ENCODE measurements at regions not wholly inside any gene's neighbourhood (a gene's known extent, or its start where the extent isn't known, plus 50 kb on each side); places are given as distances from the start of the nearest gene placed in this dataset.

GRCh38 chr9:73064315-73064714, 87.3 kb upstream of the ANXA1 start:
- no peak overlapping the region for H3K4me3 ChIP-seq
- ChIA-PET CTCF (interaction anchor here (1.0 to 4.0 kb wide), 6 partner anchors 9 to 133 kb away, joined by 3 to 12 read pairs (median 6); no protein-coding TSS in a partner anchor), POLR2A (interaction anchor here (0.7 kb wide), 1 partner anchor 141 kb away, joined by 3 read pairs; no protein-coding TSS in a partner anchor)
- FAIRE-seq (peak; percentile 65), ATAC-seq (no peak), DNase-seq (ENCODE audit: low read depth in 1 of 2, low spot score in 1 of 2) (no peak)
- H3K4me2 ChIP-seq, result no peak overlapping the region
- 58% methylated on average over 3 of the region's 3 CpGs for WGBS (ENCODE audit: missing lambda C conversion rate)
- peaks cover 17% of the 10 kb centered on the region for H3K4me1 ChIP-seq
- peak overlapping the region in 1 of 2 experiments; percentile 59; a peak in 1 of 6 replicates for H3K27ac ChIP-seq
- TF ChIP-seq RCOR1 (IDR thresholded peaks at IDR 0.05; ENCODE audit: low read depth, low read length), result no peak
- TF ChIP-seq, protein P1, sequence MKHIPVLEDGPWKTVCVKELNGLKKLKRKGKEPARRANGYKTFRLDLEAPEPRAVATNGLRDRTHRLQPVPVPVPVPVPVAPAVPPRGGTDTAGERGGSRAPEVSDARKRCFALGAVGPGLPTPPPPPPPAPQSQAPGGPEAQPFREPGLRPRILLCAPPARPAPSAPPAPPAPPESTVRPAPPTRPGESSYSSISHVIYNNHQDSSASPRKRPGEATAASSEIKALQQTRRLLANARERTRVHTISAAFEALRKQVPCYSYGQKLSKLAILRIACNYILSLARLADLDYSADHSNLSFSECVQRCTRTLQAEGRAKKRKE (CRISPR knock-in tag; IDR thresholded peaks at IDR 0.05; ENCODE audit: low read depth), result no peak
- no peak for TF ChIP-seq MAZ (IDR thresholded peaks at IDR 0.05; ENCODE audit: borderline replicate concordance, low read depth, low read length)
- no peak for TF ChIP-seq CEBPB (IDR thresholded peaks at IDR 0.05)
- TF ChIP-seq KDM1A (IDR thresholded peaks at IDR 0.05; ENCODE audit: low read depth), result no peak
- TF ChIP-seq SMC3 (IDR thresholded peaks at IDR 0.05), result no peak
- no peak for TF ChIP-seq JUN (IDR thresholded peaks at IDR 0.05)
- H3K9me3 ChIP-seq, result peaks cover 9% of the 10 kb centered on the region; the same call in 1 of the 3 replicates

- FAIRE-seq (no peak), DNase-seq (ENCODE audit: low read depth in 1 of 2, low spot score in 1 of 2) (no peak), ATAC-seq (no peak; a peak in 1 of 6 replicates)
- peaks cover 27% of the 10 kb centered on the region for H3K4me1 ChIP-seq
- no peaks in the 10 kb centered on the region for H3K9me3 ChIP-seq
- peak overlapping the region; percentile 43 to 60; a peak in 4 of 6 replicates for H3K27ac ChIP-seq
- POLR2A ChIA-PET, result no interaction called here
- WGBS (ENCODE audit: missing lambda C conversion rate), result 94% methylated on average over 3 of the region's 3 CpGs
- CTCF ChIA-PET, result interaction anchor here (0.9 to 3.0 kb wide), 6 partner anchors 10 to 119 kb away, joined by 3 to 22 read pairs (median 5); no protein-coding TSS in a partner anchor
- H3K4me2 ChIP-seq, result no peak overlapping the region
- no peak overlapping the region for H3K4me3 ChIP-seq
- TF ChIP-seq E2F6 (IDR thresholded peaks at IDR 0.05; ENCODE audit: borderline replicate concordance, low read depth) (no peak), ZNF302 (CRISPR knock-in tag; IDR thresholded peaks at IDR 0.05) (no peak), CHD4 (IDR thresholded peaks at IDR 0.05; ENCODE audit: borderline replicate concordance) (no peak), RARB (CRISPR knock-in tag; IDR thresholded peaks at IDR 0.05) (no peak), RNF2 (IDR thresholded peaks at IDR 0.05; ENCODE audit: borderline replicate concordance, low read depth) (no peak), POLR2AphosphoS2 (conservative IDR thresholded peaks at IDR 0.05; ENCODE audit: low read length) (no peak), MAZ (IDR thresholded peaks at IDR 0.05; ENCODE audit: borderline replicate concordance, low read depth, low read length) (no peak), CHD2 (IDR thresholded peaks at IDR 0.05; ENCODE audit: low read length, partially characterized antibody) (no peak), PBX3 (IDR thresholded peaks at IDR 0.05) (no peak), NR3C1 (IDR thresholded peaks at IDR 0.05) (no peak), GATA3 (IDR thresholded peaks at IDR 0.05; ENCODE audit: borderline replicate concordance) (no peak), HEYL (CRISPR knock-in tag; IDR thresholded peaks at IDR 0.05) (no peak), EHF (CRISPR knock-in tag; IDR thresholded peaks at IDR 0.05) (no peak)
- TF ChIP-seq, protein P1 (CRISPR knock-in tag; IDR thresholded peaks at IDR 0.05; ENCODE audit: low read depth), result no peak
- TF ChIP-seq, protein P2, sequence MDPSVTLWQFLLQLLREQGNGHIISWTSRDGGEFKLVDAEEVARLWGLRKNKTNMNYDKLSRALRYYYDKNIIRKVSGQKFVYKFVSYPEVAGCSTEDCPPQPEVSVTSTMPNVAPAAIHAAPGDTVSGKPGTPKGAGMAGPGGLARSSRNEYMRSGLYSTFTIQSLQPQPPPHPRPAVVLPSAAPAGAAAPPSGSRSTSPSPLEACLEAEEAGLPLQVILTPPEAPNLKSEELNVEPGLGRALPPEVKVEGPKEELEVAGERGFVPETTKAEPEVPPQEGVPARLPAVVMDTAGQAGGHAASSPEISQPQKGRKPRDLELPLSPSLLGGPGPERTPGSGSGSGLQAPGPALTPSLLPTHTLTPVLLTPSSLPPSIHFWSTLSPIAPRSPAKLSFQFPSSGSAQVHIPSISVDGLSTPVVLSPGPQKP (IDR thresholded peaks at IDR 0.05; ENCODE audit: low read depth, low read length), result no peak
- TF ChIP-seq, protein P3, sequence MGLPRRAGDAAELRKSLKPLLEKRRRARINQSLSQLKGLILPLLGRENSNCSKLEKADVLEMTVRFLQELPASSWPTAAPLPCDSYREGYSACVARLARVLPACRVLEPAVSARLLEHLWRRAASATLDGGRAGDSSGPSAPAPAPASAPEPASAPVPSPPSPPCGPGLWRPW (IDR thresholded peaks at IDR 0.05), result no peak
Observed at GRCh38 chr9:73061146-73061545, 90.5 kb upstream of the ANXA1 start.

Measured in A549 (cell line).